A673 (cell line): ENCODE measurements at regions not wholly inside any gene's neighbourhood (a gene's known extent, or its start where the extent isn't known, plus 50 kb on each side); places are given as distances from the start of the nearest gene placed in this dataset.

Experiments used
- BruUV-seq: library from RNA; stranded (reverse); fragments of 400-500 nt; replicated peaks from 2 replicates; lab custom pipeline; 2021; lab: Mats Ljungman, UMichigan
- CTCF ChIA-PET: fragments of 300-600 bp; sonication (Branson Sonifier 250); formaldehyde crosslinking; loops from one replicate; lab custom pipeline; 2022; ENCODE audit warnings: antibody characterized with exemption; lab: Charles Lee
- POLR2A ChIA-PET: fragments of 300-600 bp; sonication (Branson Sonifier 250); formaldehyde crosslinking; loops from one replicate; lab custom pipeline; 2022; ENCODE audit warnings: antibody characterized with exemption; ENCODE audit not compliant: low non-redundant PET; lab: Charles Lee
- DNase-seq: peaks from one replicate; pipeline ENCODE4 v3.0.0-alpha.2; 2015; ENCODE audit warnings: low spot score
- H3K27ac ChIP-seq: fragments of 200-600 bp; sonication (generic); 2 replicates; pipeline ENCODE4 v1.5.1; 2016; ENCODE audit warnings: mixed run types, low read depth, mild to moderate bottlenecking, mixed read lengths, antibody characterized with exemption, low read length; ENCODE audit not compliant: poor library complexity, severe bottlenecking
- H3K27me3 ChIP-seq: fragments of 200-600 bp; sonication (generic); replicated peaks from 2 replicates; pipeline ENCODE4 v1.6.1; 2017; ENCODE audit warnings: mixed run types, low read depth, mild to moderate bottlenecking, mixed read lengths, antibody characterized with exemption, low read length; ENCODE audit not compliant: insufficient read depth, poor library complexity
- H3K36me3 ChIP-seq: fragments of 200-600 bp; sonication (generic); 2 replicates; pipeline ENCODE4 v1.6.1; 2016; ENCODE audit warnings: mixed run types, mild to moderate bottlenecking, mixed read lengths, antibody characterized with exemption, low read length; ENCODE audit not compliant: insufficient read depth, poor library complexity, severe bottlenecking
- H3K4me1 ChIP-seq: fragments of 200-600 bp; sonication (generic); 2 replicates; pipeline ENCODE4 v1.6.1; 2017; ENCODE audit warnings: mixed run types, mild to moderate bottlenecking, mixed read lengths, antibody characterized with exemption, low read length; ENCODE audit not compliant: insufficient read depth, poor library complexity, severe bottlenecking
- H3K4me3 ChIP-seq: fragments of 200-600 bp; sonication (generic); 2 replicates; pipeline ENCODE4 v1.5.1; 2016; ENCODE audit warnings: low read depth, mixed run types, mild to moderate bottlenecking, mixed read lengths, low read length; ENCODE audit not compliant: poor library complexity, severe bottlenecking
- H3K9me3 ChIP-seq: fragments of 200-600 bp; sonication (generic); 2 replicates; pipeline ENCODE4 v1.6.1; 2016; ENCODE audit warnings: mixed run types, low read depth, mild to moderate bottlenecking, mixed read lengths, antibody characterized with exemption, low read length; ENCODE audit not compliant: poor library complexity, severe bottlenecking
- EZH2 ChIP-seq: fragments of 200-600 bp; sonication (generic); IDR thresholded peaks from 2 replicates; pipeline ENCODE4 v1.6.1; 2017; ENCODE audit warnings: borderline replicate concordance, low read depth, mild to moderate bottlenecking, mixed read lengths, antibody characterized with exemption, low read length; ENCODE audit not compliant: poor library complexity, severe bottlenecking
- intact Hi-C: fragments of 100-400 bp; cut with micrococcal nuclease; formaldehyde crosslinking; loops from one replicate; pipeline ENCODE4 v1.10.0; 2022; ENCODE audit not compliant: unreplicated experiment
- TF ChIP-seq, protein P1 (sequence below): fragments of 300-800, 200-600 bp; sonication (generic); conservative IDR thresholded peaks from 2 replicates; pipeline ENCODE4 v1.5.1; 2017; ENCODE audit warnings: low read depth, mild to moderate bottlenecking, antibody characterized with exemption, low read length, moderate library complexity, mixed read lengths

DNA sequence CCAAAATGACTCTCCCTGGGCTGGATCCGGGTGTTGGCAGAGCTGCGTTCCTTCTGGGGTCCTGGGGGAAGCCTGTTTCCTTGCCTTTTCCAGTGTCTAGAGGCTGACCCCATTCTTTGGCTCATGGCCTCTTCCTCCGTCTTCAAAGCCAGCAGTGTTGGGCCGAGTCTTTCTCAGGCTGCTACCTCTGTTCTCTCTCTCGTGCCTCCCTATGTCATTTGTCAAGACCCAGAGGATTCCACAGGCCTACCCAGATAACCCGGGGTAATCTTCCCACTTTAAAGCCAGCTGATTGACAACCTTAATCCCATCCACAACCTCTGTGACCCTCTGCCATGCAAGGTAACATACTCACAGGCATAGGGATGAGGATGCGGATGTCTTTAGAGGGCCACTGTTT, 55.0 kb upstream of the KCNMB1 start:
- H3K4me1 ChIP-seq = peaks cover under 1% of the 10 kb centered on the region
- DNase-seq = no peak
- H3K27ac ChIP-seq = no peak overlapping the region
- no peak for TF ChIP-seq EZH2
- TF ChIP-seq, protein P1, sequence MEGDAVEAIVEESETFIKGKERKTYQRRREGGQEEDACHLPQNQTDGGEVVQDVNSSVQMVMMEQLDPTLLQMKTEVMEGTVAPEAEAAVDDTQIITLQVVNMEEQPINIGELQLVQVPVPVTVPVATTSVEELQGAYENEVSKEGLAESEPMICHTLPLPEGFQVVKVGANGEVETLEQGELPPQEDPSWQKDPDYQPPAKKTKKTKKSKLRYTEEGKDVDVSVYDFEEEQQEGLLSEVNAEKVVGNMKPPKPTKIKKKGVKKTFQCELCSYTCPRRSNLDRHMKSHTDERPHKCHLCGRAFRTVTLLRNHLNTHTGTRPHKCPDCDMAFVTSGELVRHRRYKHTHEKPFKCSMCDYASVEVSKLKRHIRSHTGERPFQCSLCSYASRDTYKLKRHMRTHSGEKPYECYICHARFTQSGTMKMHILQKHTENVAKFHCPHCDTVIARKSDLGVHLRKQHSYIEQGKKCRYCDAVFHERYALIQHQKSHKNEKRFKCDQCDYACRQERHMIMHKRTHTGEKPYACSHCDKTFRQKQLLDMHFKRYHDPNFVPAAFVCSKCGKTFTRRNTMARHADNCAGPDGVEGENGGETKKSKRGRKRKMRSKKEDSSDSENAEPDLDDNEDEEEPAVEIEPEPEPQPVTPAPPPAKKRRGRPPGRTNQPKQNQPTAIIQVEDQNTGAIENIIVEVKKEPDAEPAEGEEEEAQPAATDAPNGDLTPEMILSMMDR = no peak
- intact Hi-C loops = no loop called here
- POLR2A ChIA-PET = no interaction called here
- CTCF ChIA-PET = no interaction called here
- H3K9me3 ChIP-seq = no peaks in the 10 kb centered on the region
- H3K36me3 ChIP-seq = no peaks in the 10 kb centered on the region
- no TSS peak for BruUV-seq
- no peak overlapping the region for H3K4me3 ChIP-seq
- no peaks in the 10 kb centered on the region for H3K27me3 ChIP-seq

DNA sequence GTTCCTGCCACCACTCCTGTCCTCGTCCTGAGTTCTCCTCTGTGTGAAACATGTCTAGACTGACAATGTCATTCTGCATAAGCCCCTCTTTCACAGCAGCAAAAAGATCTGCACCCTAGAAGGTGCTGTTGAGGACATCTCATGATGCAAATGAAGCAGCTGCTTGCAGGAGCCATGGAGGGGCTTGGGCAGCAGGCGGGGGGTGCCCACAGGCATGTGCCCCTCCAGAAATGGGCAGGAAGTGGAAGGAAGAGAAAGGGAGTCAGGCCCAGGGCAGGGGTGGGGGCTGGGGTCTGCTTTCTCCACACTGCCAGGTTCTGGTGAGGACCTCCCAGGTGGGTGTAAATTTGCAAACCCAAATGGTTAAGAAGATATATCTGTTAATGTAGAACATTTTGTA, 54.5 kb upstream of the KCNMB1 start:
- TF ChIP-seq, protein P1 = no peak
- no peak for TF ChIP-seq EZH2
- Histone ChIP-seq H3K9me3 (no peaks in the 10 kb centered on the region), H3K4me1 (peaks cover 6% of the 10 kb centered on the region), H3K27ac (no peak overlapping the region), H3K27me3 (no peaks in the 10 kb centered on the region), H3K36me3 (no peaks in the 10 kb centered on the region), H3K4me3 (no peak overlapping the region)
- DNase-seq = no peak
- ChIA-PET POLR2A (no interaction called here), CTCF (no interaction called here)
- BruUV-seq = no TSS peak
- intact Hi-C loops = no loop called here

DNA sequence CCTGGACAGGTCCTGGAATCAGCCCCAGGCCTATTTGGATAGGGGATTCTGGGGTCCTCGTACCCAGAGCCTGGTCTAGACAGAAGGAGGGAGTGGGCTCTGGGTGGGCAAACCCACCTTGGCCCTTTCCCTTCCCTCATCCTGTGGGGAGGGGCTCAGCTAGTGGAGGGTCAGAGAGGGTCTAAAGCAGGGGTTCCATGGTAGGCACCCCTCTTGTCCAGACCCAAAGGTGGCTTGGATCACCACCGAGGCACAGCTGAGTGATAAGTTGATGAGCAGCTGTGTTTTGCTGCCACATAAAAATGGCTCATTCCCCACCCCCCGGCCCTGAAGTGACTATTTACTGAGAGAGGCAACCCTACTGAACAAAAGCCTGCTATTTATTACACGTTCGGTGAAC, 53.8 kb upstream of the KCNMB1 start:
- H3K27ac ChIP-seq = no peak overlapping the region
- POLR2A ChIA-PET = no interaction called here
- H3K9me3 ChIP-seq = no peaks in the 10 kb centered on the region
- H3K36me3 ChIP-seq = no peaks in the 10 kb centered on the region
- no peaks in the 10 kb centered on the region for H3K27me3 ChIP-seq
- DNase-seq = no peak
- no TSS peak for BruUV-seq
- TF ChIP-seq, protein P1 = no peak
- no peak overlapping the region for H3K4me3 ChIP-seq
- CTCF ChIA-PET = no interaction called here
- peaks cover 6% of the 10 kb centered on the region for H3K4me1 ChIP-seq
- intact Hi-C loops = no loop called here

DNA sequence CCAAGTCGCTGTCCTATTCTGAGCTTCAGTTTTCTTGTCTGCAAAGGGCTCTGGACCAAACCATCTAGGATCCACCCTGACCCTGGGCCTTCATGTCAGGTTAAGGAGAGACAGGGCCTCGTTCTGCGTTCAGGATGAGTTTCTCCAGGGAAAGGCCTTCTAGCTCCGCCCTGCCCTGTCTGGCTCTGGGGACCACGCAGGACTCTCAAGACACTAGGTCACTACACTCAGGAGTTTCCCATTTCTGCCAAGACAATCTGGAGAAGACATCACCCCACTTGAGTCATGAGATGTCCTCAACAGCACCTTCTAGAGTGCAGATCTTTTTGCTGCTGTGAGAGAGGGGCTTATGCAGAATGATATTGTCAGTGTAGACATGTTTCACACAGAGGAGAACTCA, 53.2 kb upstream of the KCNMB1 start:
- no peak overlapping the region for H3K27ac ChIP-seq
- TF ChIP-seq EZH2 = no peak
- TF ChIP-seq, protein P1 = no peak
- POLR2A ChIA-PET = no interaction called here
- CTCF ChIA-PET = no interaction called here
- no peaks in the 10 kb centered on the region for H3K36me3 ChIP-seq
- no peak overlapping the region for H3K4me3 ChIP-seq
- peaks cover 6% of the 10 kb centered on the region for H3K4me1 ChIP-seq
- no TSS peak for BruUV-seq
- no peaks in the 10 kb centered on the region for H3K27me3 ChIP-seq
- no peak for DNase-seq
- H3K9me3 ChIP-seq = no peaks in the 10 kb centered on the region
- intact Hi-C loops = no loop called here
